T-helper 1 cell treated with Interleukin-12 subunit alpha and Interleukin-12 subunit beta and Interleukin-4 antibody, amounts not matched to agents 30 μg/mL and 1 μg/mL, for 36 hours (primary cell): ENCODE measurements at regions not wholly inside any gene's neighbourhood (a gene's known extent, or its start where the extent isn't known, plus 50 kb on each side); places are given as distances from the start of the nearest gene placed in this dataset.

Source experiments
- H3K27ac Mint-ChIP-seq: one replicate; pipeline ENCODE4 v1.8.0; 2021; ENCODE audit warnings: mild to moderate bottlenecking, mixed read lengths
- H3K27me3 Mint-ChIP-seq: one replicate; pipeline ENCODE4 v1.8.0; 2021; ENCODE audit warnings: low read depth, mixed read lengths
- H3K36me3 Mint-ChIP-seq: one replicate; pipeline ENCODE4 v1.8.0; 2021; ENCODE audit warnings: low read depth, mixed read lengths
- H3K4me1 Mint-ChIP-seq: one replicate; pipeline ENCODE4 v1.8.0; 2021; ENCODE audit warnings: low read depth, mixed read lengths
- H3K4me3 Mint-ChIP-seq: one replicate; pipeline ENCODE4 v1.8.0; 2021; ENCODE audit warnings: mild to moderate bottlenecking, moderate library complexity, mixed read lengths
- H3K9me3 Mint-ChIP-seq: one replicate; pipeline ENCODE4 v1.8.0; 2021; ENCODE audit warnings: mixed read lengths

DNA sequence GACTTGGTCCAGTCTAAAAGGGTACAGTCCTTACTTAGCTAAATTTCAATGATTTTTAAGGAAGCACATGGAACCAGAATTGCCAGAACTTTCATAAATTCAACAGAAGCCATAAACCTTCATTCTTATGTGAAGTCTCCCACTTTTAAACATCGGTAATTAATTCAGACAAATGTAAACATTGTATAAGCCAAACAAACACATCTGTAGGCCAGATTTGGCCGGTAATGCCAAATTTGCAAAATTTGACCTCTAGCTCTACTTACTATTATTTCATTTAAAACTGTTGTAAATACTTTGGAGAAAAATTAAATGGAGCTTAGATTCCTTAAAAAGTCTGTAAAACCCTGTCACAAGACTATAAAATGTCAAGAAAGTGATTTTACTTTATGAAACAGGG lies 83.2 kb upstream of the GALNT5 start:
- Mint-ChIP-seq H3K9me3 (no peaks in the 10 kb centered on the region), H3K4me3 (no peak overlapping the region), H3K27ac (no peak overlapping the region), H3K36me3 (no peaks in the 10 kb centered on the region), H3K27me3 (peaks cover 15% of the 10 kb centered on the region), H3K4me1 (no peaks in the 10 kb centered on the region)

DNA sequence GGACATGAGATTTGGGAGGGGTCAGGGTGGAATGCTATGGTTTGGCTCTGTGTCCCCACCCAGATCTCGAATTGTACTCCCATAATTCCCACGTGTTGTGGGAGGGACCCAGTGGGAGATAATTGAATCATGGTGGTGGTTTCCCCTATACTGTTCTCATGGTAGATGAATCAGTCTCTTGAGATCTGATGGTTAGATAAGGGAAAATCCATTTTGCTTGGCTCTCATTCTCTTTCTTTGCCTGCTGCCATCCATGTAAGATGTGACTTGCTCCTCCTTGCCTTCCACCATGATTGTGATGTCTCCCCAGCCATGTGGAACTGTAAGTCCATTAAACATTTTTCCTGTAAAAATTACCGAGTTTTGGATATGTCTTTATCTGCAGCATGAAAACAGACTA lies 80.9 kb upstream of the GALNT5 start:
- no peaks in the 10 kb centered on the region for H3K9me3 Mint-ChIP-seq
- no peak overlapping the region for H3K4me3 Mint-ChIP-seq
- H3K27ac Mint-ChIP-seq, result no peak overlapping the region
- H3K27me3 Mint-ChIP-seq, result peaks cover 6% of the 10 kb centered on the region
- H3K36me3 Mint-ChIP-seq, result no peaks in the 10 kb centered on the region
- H3K4me1 Mint-ChIP-seq, result no peaks in the 10 kb centered on the region

DNA sequence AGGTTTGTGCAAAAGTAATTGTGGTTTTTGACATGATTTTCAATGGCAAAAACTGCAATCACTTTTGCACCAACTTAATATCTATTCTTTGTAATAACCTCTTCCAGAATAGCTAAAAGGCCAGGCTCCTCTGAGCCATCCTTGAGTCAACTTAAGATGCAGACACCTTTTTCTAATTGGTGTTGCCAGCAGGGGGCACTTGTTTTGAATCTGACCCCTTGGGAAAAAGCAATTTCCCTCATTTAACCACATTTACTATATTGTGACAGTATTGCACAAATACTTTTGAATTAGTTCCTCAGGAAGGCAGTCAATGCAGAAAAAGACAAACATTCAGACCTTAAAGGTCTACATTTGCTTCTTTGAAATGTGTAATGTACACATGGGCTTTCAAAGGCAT lies 78.6 kb upstream of the GALNT5 start:
- H3K4me3 Mint-ChIP-seq, result no peak overlapping the region
- H3K9me3 Mint-ChIP-seq, result no peaks in the 10 kb centered on the region
- no peaks in the 10 kb centered on the region for H3K4me1 Mint-ChIP-seq
- H3K27ac Mint-ChIP-seq, result no peak overlapping the region
- H3K36me3 Mint-ChIP-seq, result no peaks in the 10 kb centered on the region
- H3K27me3 Mint-ChIP-seq, result peaks cover 4% of the 10 kb centered on the region

DNA sequence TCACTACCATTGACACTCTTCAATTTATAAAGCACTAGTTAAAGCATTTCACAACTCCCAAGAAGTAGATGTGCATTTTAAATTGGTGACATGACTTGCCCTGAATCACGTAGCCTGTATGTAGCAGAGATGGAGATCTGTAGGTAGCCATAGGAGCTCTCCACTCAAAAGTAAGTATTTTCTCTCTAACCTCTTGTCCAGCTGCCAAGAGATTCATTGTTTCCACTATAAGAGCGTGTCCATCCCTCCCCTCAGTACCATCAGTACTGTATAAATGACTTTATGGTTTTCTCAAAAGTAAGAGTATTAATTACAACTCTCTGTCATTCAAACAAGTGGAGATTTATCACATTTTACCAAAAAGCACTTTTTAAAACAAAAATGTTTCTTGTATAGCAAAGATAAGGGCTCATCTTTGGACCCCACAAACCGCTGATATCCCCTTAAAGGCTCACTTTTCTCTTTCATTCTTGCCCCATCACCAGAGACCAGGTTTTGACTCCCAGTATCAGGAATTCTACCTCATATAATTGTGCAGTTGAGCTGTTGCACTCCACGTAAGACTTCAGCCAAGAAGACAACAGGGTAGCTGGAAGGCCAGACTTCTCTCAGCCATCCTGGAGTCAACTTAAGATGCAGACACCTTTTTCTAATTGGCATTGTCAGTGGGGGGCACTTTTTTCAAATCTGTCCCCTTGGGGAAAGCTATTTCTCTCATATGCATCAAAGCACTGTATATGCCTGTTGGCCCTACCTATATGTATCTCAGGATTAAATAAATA lies 78.0 kb upstream of the GALNT5 start:
- H3K36me3 Mint-ChIP-seq, result no peaks in the 10 kb centered on the region
- no peaks in the 10 kb centered on the region for H3K4me1 Mint-ChIP-seq
- no peak overlapping the region for H3K4me3 Mint-ChIP-seq
- H3K27ac Mint-ChIP-seq, result no peak overlapping the region
- H3K27me3 Mint-ChIP-seq, result no peaks in the 10 kb centered on the region
- no peaks in the 10 kb centered on the region for H3K9me3 Mint-ChIP-seq

DNA sequence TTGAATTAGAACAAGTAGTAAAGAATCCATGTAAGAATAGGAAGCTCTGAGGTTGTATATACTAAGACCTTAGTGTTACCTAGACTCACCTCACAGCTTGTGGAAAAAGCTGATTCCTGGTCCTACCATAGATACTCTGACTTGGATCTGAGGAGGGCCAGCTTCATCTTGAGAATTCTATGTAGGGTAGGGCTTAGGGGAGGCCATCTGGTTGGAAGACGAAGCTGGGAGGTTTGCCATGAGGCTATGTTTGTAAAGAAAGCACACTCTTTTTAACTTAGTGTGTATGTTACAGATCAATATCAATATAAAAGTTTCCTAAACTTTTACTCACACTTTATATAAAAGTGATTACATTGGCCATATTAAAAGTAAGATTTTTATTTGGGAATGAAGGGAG lies 77.1 kb upstream of the GALNT5 start:
- no peaks in the 10 kb centered on the region for H3K27me3 Mint-ChIP-seq
- no peaks in the 10 kb centered on the region for H3K4me1 Mint-ChIP-seq
- no peaks in the 10 kb centered on the region for H3K36me3 Mint-ChIP-seq
- H3K27ac Mint-ChIP-seq, result no peak overlapping the region
- no peak overlapping the region for H3K4me3 Mint-ChIP-seq
- no peaks in the 10 kb centered on the region for H3K9me3 Mint-ChIP-seq

DNA sequence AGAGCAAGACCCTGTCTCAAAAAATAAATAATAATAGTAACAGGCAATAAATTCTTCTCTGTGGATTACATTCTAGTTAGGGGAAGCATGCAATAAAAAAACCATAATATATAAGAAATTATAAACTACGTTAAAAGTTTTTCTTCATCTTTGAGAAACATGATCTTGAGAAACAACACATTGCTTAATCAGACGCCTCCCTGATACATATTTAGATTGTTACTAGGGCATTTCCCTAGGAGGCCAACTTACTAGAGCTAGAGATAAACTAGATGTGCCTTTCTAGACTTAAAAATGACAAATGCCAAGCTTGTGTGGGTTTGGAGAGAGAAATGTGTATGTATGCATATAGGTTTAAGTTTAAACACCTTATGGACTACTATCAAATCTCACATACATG lies 76.3 kb upstream of the GALNT5 start:
- Mint-ChIP-seq H3K9me3 (no peaks in the 10 kb centered on the region), H3K4me1 (no peaks in the 10 kb centered on the region), H3K36me3 (no peaks in the 10 kb centered on the region), H3K27me3 (no peaks in the 10 kb centered on the region), H3K4me3 (no peak overlapping the region), H3K27ac (no peak overlapping the region)

DNA sequence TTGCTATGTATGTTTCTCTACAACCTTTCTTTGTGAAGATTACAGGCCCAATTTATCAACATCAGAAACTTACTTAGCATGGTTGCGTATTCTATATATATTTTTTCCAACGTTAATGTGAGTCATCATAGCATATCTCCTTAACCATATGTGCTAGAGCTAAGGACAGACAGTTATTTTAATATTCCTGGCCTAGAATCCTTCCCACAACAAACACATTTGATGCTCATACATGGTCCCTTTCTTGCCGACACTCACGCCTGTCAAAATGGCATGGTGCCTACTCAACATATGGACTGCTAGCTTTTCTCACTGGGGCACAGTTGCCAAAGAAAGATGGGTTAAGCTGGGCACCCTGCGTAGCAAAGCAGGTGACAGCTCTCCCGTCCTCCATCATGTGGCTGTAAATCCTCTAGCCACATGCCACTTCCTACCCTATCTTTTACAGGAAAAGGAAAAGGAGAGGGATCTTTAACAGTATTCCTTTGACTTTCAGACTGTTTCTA lies 75.2 kb upstream of the GALNT5 start:
- H3K27ac Mint-ChIP-seq, result no peak overlapping the region
- no peaks in the 10 kb centered on the region for H3K9me3 Mint-ChIP-seq
- no peaks in the 10 kb centered on the region for H3K4me1 Mint-ChIP-seq
- H3K36me3 Mint-ChIP-seq, result no peaks in the 10 kb centered on the region
- H3K27me3 Mint-ChIP-seq, result no peaks in the 10 kb centered on the region
- H3K4me3 Mint-ChIP-seq, result no peak overlapping the region

DNA sequence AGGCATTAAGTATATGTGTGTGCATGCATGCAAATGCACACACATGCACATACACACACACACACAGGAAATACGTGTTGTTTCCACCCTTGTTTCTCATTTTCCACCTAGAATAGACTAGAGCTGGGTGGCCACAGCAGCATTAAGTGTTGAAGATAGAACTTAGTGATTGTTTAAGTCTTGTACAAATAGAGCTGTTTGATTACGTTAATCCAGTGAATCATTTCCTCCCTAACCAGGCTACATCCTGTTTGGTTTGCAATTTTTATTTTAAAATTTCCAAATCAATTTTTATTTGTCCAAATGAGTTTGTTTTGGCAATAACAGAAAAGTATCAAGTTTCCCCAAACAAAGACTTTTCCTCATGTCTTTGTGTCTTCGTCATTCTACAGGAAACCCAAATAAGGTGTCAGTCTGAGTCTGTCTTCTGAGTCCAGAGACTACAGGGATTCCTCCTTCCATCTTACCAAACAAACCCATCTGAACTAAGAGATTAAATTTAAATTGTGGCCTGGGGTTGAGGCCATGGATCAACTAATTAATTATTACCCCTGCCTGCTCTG lies 74.6 kb upstream of the GALNT5 start:
- Mint-ChIP-seq H3K36me3 (no peaks in the 10 kb centered on the region), H3K27ac (no peak overlapping the region), H3K4me3 (no peak overlapping the region), H3K4me1 (no peaks in the 10 kb centered on the region), H3K9me3 (no peaks in the 10 kb centered on the region), H3K27me3 (no peaks in the 10 kb centered on the region)

DNA sequence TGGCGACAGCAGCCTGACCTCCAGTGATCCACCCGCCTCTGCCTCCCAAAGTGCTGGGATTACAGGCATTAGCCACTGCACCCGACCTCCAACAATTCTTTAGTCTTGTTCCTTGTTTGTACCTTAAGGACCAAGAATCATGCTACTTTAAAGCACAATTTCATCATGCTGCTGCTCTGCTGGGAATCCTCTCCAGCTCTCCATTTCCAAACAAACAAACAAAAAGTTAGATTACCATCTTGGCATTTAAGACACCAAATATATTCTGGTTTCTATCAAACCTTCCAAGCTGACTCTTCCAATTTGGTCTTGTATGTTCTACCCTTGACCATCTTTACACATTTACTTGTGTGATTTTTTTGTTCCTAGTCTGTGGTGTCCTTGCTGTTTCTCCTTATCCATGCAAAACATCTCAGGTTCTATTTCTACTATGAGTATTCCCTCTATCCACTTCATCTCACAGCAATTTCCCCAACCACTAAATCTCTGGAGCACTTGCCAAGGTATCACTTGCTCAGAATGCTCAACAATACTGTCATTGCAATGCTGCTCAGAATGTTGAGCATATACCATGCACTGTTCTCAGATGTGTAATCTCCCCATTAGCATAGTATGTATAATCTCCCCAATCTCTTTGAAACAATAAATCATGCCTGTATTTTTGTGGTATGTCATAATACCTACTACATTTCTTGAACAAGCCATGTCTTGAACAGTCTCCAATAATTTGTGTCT lies 73.2 kb upstream of the GALNT5 start:
- H3K9me3 Mint-ChIP-seq, result no peaks in the 10 kb centered on the region
- H3K4me3 Mint-ChIP-seq, result no peak overlapping the region
- no peaks in the 10 kb centered on the region for H3K4me1 Mint-ChIP-seq
- H3K36me3 Mint-ChIP-seq, result no peaks in the 10 kb centered on the region
- no peaks in the 10 kb centered on the region for H3K27me3 Mint-ChIP-seq
- no peak overlapping the region for H3K27ac Mint-ChIP-seq

DNA sequence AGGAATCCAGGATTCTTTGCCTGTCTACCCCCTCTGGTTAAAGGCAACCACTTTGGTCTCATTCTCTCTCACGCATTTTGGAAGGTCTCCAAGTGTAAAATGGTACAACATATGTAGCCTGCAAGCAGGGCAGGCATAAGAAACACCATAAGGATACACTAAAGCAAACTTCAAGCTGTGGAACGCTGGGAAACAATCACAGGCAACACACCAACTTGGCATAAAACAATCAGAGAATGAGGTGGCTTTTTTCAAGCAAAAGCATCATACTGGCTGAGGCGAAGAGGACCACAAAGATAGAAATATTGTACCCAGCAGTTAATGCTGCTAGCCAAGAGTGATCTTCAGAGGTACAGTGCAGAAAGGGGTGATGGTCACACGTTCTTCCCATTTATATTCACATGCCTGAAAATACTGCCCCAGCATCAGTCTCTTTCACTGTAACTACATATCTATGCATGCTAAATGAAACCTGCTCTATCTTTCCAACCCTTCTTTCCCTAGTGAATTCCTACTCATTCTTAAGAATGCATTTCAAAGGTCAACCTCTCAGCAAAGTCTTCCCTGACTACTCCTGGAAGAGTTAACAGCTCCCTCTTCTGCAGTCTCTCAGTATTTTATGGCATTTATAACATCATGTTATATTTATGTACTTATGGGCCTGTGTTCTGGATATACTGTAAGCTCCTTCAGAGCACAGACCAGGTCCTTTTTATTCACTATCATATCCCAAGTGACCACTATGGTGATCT lies 71.9 kb upstream of the GALNT5 start:
- H3K27me3 Mint-ChIP-seq, result peaks cover 3% of the 10 kb centered on the region
- H3K4me1 Mint-ChIP-seq, result no peaks in the 10 kb centered on the region
- no peak overlapping the region for H3K27ac Mint-ChIP-seq
- no peaks in the 10 kb centered on the region for H3K36me3 Mint-ChIP-seq
- H3K4me3 Mint-ChIP-seq, result no peak overlapping the region
- no peaks in the 10 kb centered on the region for H3K9me3 Mint-ChIP-seq

DNA sequence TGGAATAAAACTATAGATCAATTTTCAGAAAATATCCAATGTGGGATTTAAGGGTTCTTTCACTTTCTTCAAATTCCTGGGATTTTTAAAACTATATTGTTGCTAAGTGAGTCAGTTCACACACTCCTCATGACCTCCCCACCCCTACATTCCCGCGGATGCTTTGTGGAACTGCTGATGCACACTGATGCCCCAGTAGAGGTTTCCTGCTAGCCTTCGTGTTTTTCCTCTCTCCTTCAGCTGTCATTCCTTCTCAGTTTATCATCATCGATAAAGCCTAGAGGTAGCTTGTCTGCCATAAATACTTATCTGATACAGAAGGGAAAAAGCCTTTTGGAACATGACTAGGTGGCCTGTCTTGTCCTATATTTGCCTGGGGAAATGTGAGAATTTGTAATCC lies 67.4 kb upstream of the GALNT5 start:
- no peak overlapping the region for H3K27ac Mint-ChIP-seq
- H3K27me3 Mint-ChIP-seq, result peaks cover 9% of the 10 kb centered on the region
- H3K36me3 Mint-ChIP-seq, result no peaks in the 10 kb centered on the region
- H3K9me3 Mint-ChIP-seq, result no peaks in the 10 kb centered on the region
- no peak overlapping the region for H3K4me3 Mint-ChIP-seq
- H3K4me1 Mint-ChIP-seq, result peaks cover 3% of the 10 kb centered on the region

DNA sequence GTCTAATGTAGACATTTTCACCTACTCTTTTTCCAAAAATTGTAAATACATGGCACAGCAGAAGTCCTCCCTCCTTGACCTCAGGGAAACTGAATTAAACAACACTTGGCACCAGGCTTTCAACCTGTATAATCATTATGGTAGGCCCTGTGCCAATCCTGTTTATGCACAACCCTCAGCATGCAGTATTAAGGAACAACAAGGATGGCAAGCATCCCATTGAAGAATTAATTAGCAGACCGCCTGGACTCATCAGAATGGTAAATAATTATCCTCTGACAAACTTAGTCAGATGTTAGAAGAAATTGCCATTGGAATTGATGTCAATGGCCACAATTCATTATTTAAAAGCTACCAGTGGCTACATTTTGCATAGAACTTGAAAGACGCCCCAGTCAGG lies 66.3 kb upstream of the GALNT5 start:
- peaks cover 9% of the 10 kb centered on the region for H3K27me3 Mint-ChIP-seq
- no peak overlapping the region for H3K27ac Mint-ChIP-seq
- peaks cover 3% of the 10 kb centered on the region for H3K4me1 Mint-ChIP-seq
- no peaks in the 10 kb centered on the region for H3K36me3 Mint-ChIP-seq
- no peaks in the 10 kb centered on the region for H3K9me3 Mint-ChIP-seq
- H3K4me3 Mint-ChIP-seq, result no peak overlapping the region

DNA sequence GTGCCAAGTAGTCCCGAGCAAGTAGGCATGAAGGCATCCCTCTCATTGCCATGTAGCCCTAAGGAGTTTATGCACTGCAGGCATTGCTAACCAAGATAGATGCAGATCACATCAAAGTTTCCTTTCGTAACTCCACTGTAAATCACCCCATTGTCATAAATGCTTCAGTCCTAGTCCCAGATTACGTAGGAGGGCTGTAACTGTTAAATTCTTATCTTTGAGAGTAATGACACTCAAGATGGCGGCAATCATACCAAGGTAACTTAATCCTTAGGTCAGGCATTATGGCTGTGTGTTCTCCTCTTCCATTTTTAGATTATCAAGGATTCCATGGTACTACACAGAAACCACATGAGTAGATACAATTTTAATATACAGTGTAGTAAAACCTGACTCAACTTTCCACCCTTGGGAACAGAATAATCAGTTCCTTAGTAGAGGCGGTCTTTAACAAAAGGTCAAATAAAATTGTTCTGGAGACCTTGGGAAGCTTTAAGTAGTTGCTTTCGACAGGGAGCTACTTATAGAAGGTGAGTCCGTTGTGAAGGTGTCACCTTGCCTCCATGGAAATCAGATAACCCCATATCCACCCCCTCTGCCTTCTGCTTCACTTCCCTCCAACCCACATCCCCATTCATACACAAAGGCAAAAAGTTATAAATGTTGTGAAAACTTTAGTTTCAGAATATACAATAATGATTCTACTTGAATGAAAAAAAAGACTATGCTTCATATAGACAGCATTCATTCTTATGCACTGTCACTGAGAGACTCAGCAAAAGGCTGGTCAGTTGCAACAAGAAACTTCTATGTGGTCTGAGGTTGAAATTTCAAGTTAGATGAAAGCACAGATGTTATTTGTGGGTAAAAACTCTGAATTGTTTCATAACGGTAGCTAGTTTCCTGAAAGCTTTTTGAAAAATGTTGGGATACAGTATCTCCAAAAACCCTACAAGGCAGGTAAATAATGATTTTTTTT lies 64.8 kb upstream of the GALNT5 start:
- Mint-ChIP-seq H3K27me3 (peaks cover 15% of the 10 kb centered on the region), H3K36me3 (no peaks in the 10 kb centered on the region), H3K9me3 (no peaks in the 10 kb centered on the region), H3K4me1 (peaks cover 3% of the 10 kb centered on the region), H3K27ac (no peak overlapping the region), H3K4me3 (no peak overlapping the region)

DNA sequence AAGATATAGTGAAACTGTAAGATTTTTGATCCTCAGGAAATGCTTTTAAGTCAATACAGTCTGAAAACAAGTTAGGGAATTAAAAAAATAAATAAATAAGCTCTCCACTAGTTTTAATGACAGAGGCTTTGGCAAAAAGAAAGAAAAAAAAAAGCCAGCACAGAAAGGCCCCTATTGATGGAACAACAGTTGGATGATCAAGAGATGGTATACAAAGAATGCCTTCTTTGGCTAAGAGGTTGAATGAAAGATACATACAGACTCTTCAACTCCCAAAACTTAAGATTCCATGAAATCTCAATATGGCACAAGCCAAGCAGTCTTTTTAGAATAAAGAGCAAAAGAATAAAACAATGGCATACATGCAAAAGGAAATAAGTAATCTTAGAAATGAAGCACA lies 64.0 kb upstream of the GALNT5 start:
- no peaks in the 10 kb centered on the region for H3K36me3 Mint-ChIP-seq
- no peak overlapping the region for H3K27ac Mint-ChIP-seq
- peaks cover 19% of the 10 kb centered on the region for H3K27me3 Mint-ChIP-seq
- no peaks in the 10 kb centered on the region for H3K9me3 Mint-ChIP-seq
- peaks cover 3% of the 10 kb centered on the region for H3K4me1 Mint-ChIP-seq
- H3K4me3 Mint-ChIP-seq, result no peak overlapping the region
